K562 (cell line): ENCODE measurements at regions not wholly inside any gene's neighbourhood (a gene's known extent, or its start where the extent isn't known, plus 50 kb on each side); places are given as distances from the start of the nearest gene placed in this dataset.

ENCODE experiments used
- ATAC-seq: fragments of 200-7000 bp; cut with Tn5 transposase; 3 replicates; pipeline ENCODE4 v1.9.1; 2020; ENCODE audit warnings: moderate library complexity
- BruUV-seq: library from RNA; stranded (reverse); fragments of 400-500 nt; replicated peaks from 2 replicates; lab custom pipeline; 2021; lab: Mats Ljungman, UMichigan
- CTCF ChIA-PET: fragments of 300-600 bp; formaldehyde crosslinking; extraction: SDS; loops from one replicate; lab custom pipeline; 2021; ENCODE audit warnings: low intra/inter-chr PET ratio; lab: Yijun Ruan, JAX
- POLR2A ChIA-PET: fragments of 300-600, 350-650 bp; sonication (Branson Sonifier 250); formaldehyde crosslinking; extraction: SDS; loops from one replicate; lab custom pipeline; 2021; ENCODE audit warnings: antibody characterized with exemption, inconsistent platforms; lab: Yijun Ruan, JAX
- DNase-seq, 4 experiments: peaks; one replicate each; pipeline versions ENCODE4 v3.0.0 to v3.0.0-alpha.2; 2011 to 2018; ENCODE audit warnings: low spot score in 3 of 4, mixed read lengths in 3 of 4; ENCODE audit errors: extremely low read depth in 1 of 4
- FAIRE-seq: peaks from 2 replicates; lab custom pipeline; 2011; peaks lifted over from hg19 to GRCh38; lab: Jason Lieb, UNC
- H2AFZ ChIP-seq: 2 replicates; pipeline ENCODE4 v1.6.0; 2011; ENCODE audit warnings: low read depth, low read length, control low read depth, inconsistent platforms
- H3K27ac ChIP-seq: fragments of 200-600 bp; 3 replicates; pipeline ENCODE4 v1.8.0; 2011; ENCODE audit warnings: low read depth, mild to moderate bottlenecking, control low read depth, inconsistent platforms, low read length, moderate library complexity, mixed read lengths; ENCODE audit errors: extremely low read depth
- H3K27me3 ChIP-seq, 2 experiments: fragments of 300-600 bp in 1 of 2; 2 replicates in 1 of 2; 3 replicates in 1 of 2; pipeline versions ENCODE4 v1.6.0 to v1.8.0; 2011; ENCODE audit warnings: inconsistent platforms in 2 of 2, low read length in 2 of 2, mild to moderate bottlenecking in 1 of 2, mixed read lengths in 1 of 2, moderate library complexity in 1 of 2; ENCODE audit not compliant: control insufficient read depth in 2 of 2, insufficient read depth in 2 of 2
- H3K36me3 ChIP-seq: fragments of 300-600 bp; 3 replicates; pipeline ENCODE4 v1.8.0; 2011; ENCODE audit warnings: mild to moderate bottlenecking, low read length, inconsistent platforms; ENCODE audit not compliant: control insufficient read depth, insufficient read depth
- H3K4me1 ChIP-seq, 2 experiments: fragments of 200-600 bp in 1 of 2; replicated peaks in 1 of 2; 2 replicates in 1 of 2; 3 replicates in 1 of 2; pipeline versions ENCODE4 v1.5.1 to v1.8.0; 2011; ENCODE audit warnings: inconsistent platforms in 2 of 2, low read length in 2 of 2, mild to moderate bottlenecking in 1 of 2, mixed read lengths in 1 of 2, moderate library complexity in 1 of 2; ENCODE audit not compliant: control insufficient read depth in 2 of 2, insufficient read depth in 2 of 2
- H3K4me2 ChIP-seq: 2 replicates; pipeline ENCODE4 v1.6.1; 2011; ENCODE audit warnings: low read length, control low read depth, inconsistent platforms, mixed read lengths; ENCODE audit not compliant: insufficient read depth
- H3K4me3 ChIP-seq: fragments of 200-600 bp; sonication (generic), shearing (Covaris generic); 2 replicates; pipeline ENCODE4 v1.5.1; 2016; ENCODE audit warnings: control low read depth, inconsistent platforms
- H3K79me2 ChIP-seq: fragments of 200-600 bp; 3 replicates; pipeline ENCODE4 v1.8.0; 2011; ENCODE audit warnings: low read length, inconsistent platforms; ENCODE audit not compliant: control insufficient read depth, insufficient read depth
- H3K9ac ChIP-seq, 2 experiments: 2 replicates each; pipeline versions ENCODE4 v1.6.0 to v1.6.1; 2011; ENCODE audit warnings: low read depth in 2 of 2, low read length in 2 of 2, control low read depth in 1 of 2, inconsistent platforms in 1 of 2, mild to moderate bottlenecking in 1 of 2, mixed read lengths in 1 of 2; ENCODE audit not compliant: insufficient read depth in 1 of 2
- H3K9me1 ChIP-seq: one replicate; pipeline ENCODE4 v1.6.0; 2011; ENCODE audit warnings: inconsistent platforms, mild to moderate bottlenecking, low read length, moderate library complexity; ENCODE audit not compliant: control insufficient read depth, insufficient read depth
- H3K9me3 ChIP-seq: replicated peaks from 2 replicates; pipeline ENCODE4 v1.5.1; 2011; ENCODE audit warnings: low read depth, low read length, inconsistent platforms; ENCODE audit not compliant: control insufficient read depth, insufficient read depth
- H4K20me1 ChIP-seq: replicated peaks from 2 replicates; pipeline ENCODE4 v1.6.1; 2011; ENCODE audit warnings: low read length, inconsistent platforms, mixed read lengths; ENCODE audit not compliant: control insufficient read depth, insufficient read depth
- RAD21 ChIP-seq, 2 experiments: fragments of 250-450 bp in 1 of 2; fragments of 450-650 bp in 1 of 2; sonication (Bioruptor Pico) in 1 of 2; formaldehyde crosslinking in 1 of 2; IDR thresholded peaks in 1 of 2; conservative IDR thresholded peaks in 1 of 2; 2 replicates each; pipeline versions ENCODE4 v1.4.0 to v1.8.0; 2020 to 2022; ENCODE audit warnings: mild to moderate bottlenecking in 2 of 2, moderate library complexity in 1 of 2
- ZKSCAN8 ChIP-seq: fragments of 200-800 bp; sonication (Bioruptor generic); IDR thresholded peaks from 2 replicates; pipeline ENCODE4 v1.6.1; 2016; ENCODE audit warnings: missing genetic modification characterization, missing compliant biosample characterization
- ZNF41 ChIP-seq: fragments of 250-450 bp; sonication (Bioruptor Pico); conservative IDR thresholded peaks from 2 replicates; pipeline ENCODE4 v1.4.0; 2020; ENCODE audit warnings: mild to moderate bottlenecking
- WGBS: fragments of 100-300 bp; shearing (Covaris generic); methylation state at CpG from one replicate; pipeline ENCODE4 v1.1.6; 2016; ENCODE audit warnings: low coverage, mixed read lengths; ENCODE audit not compliant: insufficient coverage; ENCODE audit errors: missing lambda C conversion rate; 5-methylcytosine and 5-hydroxymethylcytosine counted together
- in situ Hi-C: fragments of 300-500 bp; cut with MboI; formaldehyde crosslinking; loops from 4 replicates; pipeline ENCODE4 v1.15.0; 2018; ENCODE audit warnings: inconsistent platforms, mixed read lengths
- intact Hi-C: fragments of 100-400 bp; cut with micrococcal nuclease; formaldehyde crosslinking; loops from 2 replicates; pipeline ENCODE4 v1.14.2; 2022
- TF ChIP-seq, protein P1 (sequence below): fragments of 450-650 bp; formaldehyde crosslinking; IDR thresholded peaks from 2 replicates; pipeline ENCODE4 v1.4.0; 2020; ENCODE audit warnings: mild to moderate bottlenecking, moderate library complexity
- TF ChIP-seq, protein P2 (sequence below), 2 experiments: fragments of 450-650 bp in 1 of 2; sonication (generic) in 1 of 2; formaldehyde crosslinking in 1 of 2; IDR thresholded peaks; 2 replicates each; pipeline versions ENCODE4 v1.7.1 to v1.9.0; 2016 to 2022; ENCODE audit warnings: inconsistent platforms in 1 of 2, mild to moderate bottlenecking in 1 of 2, missing genetic modification reagents in 1 of 2

DNA sequence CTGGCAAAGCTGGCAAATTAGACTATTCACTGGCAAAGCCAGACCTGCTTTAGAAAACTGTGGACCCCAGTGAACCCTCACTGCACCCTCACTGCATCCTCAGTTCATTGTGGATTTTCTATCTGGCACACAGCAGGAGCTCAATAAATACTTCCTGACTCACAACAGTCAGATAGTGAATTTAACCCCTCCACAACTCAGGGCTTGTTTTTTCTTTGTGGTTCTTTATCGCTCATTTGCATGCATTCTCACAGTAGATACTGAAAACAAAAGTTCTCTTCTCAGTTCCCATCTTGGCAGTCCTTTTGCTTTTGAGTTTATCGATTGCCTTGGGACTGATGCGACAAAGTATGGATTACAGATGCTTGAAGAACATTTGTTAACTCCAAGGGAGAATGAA is 99.8 kb downstream of the ACTL7B start:
- TF ChIP-seq ZKSCAN8 (CRISPR knock-in tag) (peak; percentile 94), ZNF41 (CRISPR knock-in tag) (no peak)
- Histone ChIP-seq H3K79me2 (no peaks in the 10 kb centered on the region), H4K20me1 (no peaks in the 10 kb centered on the region), H3K4me2 (no peak overlapping the region), H3K9me1 (no peaks in the 10 kb centered on the region), H3K4me1 (no peaks in the 10 kb centered on the region), H3K4me3 (no peak overlapping the region), H3K9me3 (no peaks in the 10 kb centered on the region), H3K9ac (no peak overlapping the region), H3K27me3 (no peaks in the 10 kb centered on the region), H3K36me3 (no peaks in the 10 kb centered on the region), H3K27ac (no peak overlapping the region), H2AFZ (no peak overlapping the region)
- no TSS peak for BruUV-seq
- DNase-seq (no peak), FAIRE-seq (no peak), ATAC-seq (no peak)
- intact Hi-C loops: no loop called here
- 0% methylated on average over 3 of the region's 3 CpGs for WGBS
- ChIA-PET POLR2A (interaction anchor here (1.4 kb wide), 1 partner anchor 11 kb away, joined by 4 read pairs; no protein-coding TSS in a partner anchor), CTCF (no interaction called here)
- in situ Hi-C loops: no loop called here

DNA sequence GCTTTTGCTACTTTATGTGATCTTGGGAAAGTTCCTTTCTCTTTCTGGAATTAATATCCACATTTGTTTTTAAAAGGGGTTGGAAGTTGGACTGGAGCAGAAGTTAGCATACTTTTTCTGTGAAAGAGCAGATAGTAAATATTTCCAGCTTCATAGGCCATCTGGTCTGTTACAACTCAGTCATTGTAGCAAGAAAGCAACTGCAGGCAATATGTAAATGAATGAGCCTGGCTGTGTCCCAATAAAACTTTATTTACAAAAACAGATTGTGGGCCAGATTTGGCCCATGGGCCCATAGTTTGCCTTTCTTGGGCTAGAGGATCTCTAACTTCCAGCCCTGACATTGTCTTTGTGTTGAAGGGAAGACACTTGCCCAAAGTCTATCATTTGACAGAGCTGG is 104.4 kb downstream of the ACTL7B start:
- TF ChIP-seq, protein P1, sequence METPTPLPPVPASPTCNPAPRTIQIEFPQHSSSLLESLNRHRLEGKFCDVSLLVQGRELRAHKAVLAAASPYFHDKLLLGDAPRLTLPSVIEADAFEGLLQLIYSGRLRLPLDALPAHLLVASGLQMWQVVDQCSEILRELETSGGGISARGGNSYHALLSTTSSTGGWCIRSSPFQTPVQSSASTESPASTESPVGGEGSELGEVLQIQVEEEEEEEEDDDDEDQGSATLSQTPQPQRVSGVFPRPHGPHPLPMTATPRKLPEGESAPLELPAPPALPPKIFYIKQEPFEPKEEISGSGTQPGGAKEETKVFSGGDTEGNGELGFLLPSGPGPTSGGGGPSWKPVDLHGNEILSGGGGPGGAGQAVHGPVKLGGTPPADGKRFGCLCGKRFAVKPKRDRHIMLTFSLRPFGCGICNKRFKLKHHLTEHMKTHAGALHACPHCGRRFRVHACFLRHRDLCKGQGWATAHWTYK (CRISPR knock-in tag): no peak
- no peak for TF ChIP-seq RAD21 (CRISPR knock-in tag; conservative IDR thresholded peaks at IDR 0.05 in 1 of 2, IDR thresholded peaks at IDR 0.05 in 1 of 2)
- TF ChIP-seq, protein P2, sequence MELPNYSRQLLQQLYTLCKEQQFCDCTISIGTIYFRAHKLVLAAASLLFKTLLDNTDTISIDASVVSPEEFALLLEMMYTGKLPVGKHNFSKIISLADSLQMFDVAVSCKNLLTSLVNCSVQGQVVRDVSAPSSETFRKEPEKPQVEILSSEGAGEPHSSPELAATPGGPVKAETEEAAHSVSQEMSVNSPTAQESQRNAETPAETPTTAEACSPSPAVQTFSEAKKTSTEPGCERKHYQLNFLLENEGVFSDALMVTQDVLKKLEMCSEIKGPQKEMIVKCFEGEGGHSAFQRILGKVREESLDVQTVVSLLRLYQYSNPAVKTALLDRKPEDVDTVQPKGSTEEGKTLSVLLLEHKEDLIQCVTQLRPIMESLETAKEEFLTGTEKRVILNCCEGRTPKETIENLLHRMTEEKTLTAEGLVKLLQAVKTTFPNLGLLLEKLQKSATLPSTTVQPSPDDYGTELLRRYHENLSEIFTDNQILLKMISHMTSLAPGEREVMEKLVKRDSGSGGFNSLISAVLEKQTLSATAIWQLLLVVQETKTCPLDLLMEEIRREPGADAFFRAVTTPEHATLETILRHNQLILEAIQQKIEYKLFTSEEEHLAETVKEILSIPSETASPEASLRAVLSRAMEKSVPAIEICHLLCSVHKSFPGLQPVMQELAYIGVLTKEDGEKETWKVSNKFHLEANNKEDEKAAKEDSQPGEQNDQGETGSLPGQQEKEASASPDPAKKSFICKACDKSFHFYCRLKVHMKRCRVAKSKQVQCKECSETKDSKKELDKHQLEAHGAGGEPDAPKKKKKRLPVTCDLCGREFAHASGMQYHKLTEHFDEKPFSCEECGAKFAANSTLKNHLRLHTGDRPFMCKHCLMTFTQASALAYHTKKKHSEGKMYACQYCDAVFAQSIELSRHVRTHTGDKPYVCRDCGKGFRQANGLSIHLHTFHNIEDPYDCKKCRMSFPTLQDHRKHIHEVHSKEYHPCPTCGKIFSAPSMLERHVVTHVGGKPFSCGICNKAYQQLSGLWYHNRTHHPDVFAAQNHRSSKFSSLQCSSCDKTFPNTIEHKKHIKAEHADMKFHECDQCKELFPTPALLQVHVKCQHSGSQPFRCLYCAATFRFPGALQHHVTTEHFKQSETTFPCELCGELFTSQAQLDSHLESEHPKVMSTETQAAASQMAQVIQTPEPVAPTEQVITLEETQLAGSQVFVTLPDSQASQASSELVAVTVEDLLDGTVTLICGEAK (IDR thresholded peaks at IDR 0.05): peak; percentile 84
- TF ChIP-seq, protein P2 (CRISPR knock-in tag; IDR thresholded peaks at IDR 0.05): peak; percentile 53; the same call in 1 of the 2 replicates
- intact Hi-C loops: no loop called here
- DNase-seq (no peak), FAIRE-seq (no peak), ATAC-seq (no peak)
- Histone ChIP-seq H3K4me3 (no peak overlapping the region), H3K9ac (no peak overlapping the region), H3K9me1 (no peaks in the 10 kb centered on the region), H3K9me3 (no peaks in the 10 kb centered on the region), H4K20me1 (no peaks in the 10 kb centered on the region), H3K79me2 (no peaks in the 10 kb centered on the region), H2AFZ (no peak overlapping the region), H3K27ac (no peak overlapping the region), H3K4me1 (no peaks in the 10 kb centered on the region), H3K4me2 (no peak overlapping the region), H3K27me3 (no peaks in the 10 kb centered on the region; a peak in 1 of 5 replicates), H3K36me3 (no peaks in the 10 kb centered on the region)
- ChIA-PET POLR2A (no interaction called here), CTCF (no interaction called here)
- BruUV-seq: no TSS peak
- in situ Hi-C loops: no loop called here
